SK-N-SH (cell line): ENCODE measurements at regions not wholly inside any gene's neighbourhood (a gene's known extent, or its start where the extent isn't known, plus 50 kb on each side); places are given as distances from the start of the nearest gene placed in this dataset.

Experiments used
- CTCF ChIA-PET: fragments of 300-600, 350-600 bp; formaldehyde crosslinking; extraction: SDS; loops from one replicate; lab custom pipeline; 2021; lab: Yijun Ruan, JAX
- POLR2A ChIA-PET: fragments of 350-600 bp; sonication (Branson Sonifier 250); formaldehyde crosslinking; extraction: SDS; loops from one replicate; lab custom pipeline; 2020; ENCODE audit warnings: antibody characterized with exemption, inconsistent platforms; lab: Yijun Ruan, JAX
- DNase-seq: peaks from one replicate; pipeline ENCODE4 v3.0.0; 2012
- H2AFZ ChIP-seq: fragments of 200-600 bp; sonication (generic); 2 replicates; pipeline ENCODE4 v1.8.1; 2016; ENCODE audit warnings: antibody characterized with exemption, mild to moderate bottlenecking, low read depth
- H3F3A ChIP-seq: fragments of 200-600 bp; sonication (generic); replicated peaks from 2 replicates; pipeline ENCODE3; 2016; ENCODE audit warnings: antibody characterized with exemption, mild to moderate bottlenecking; ENCODE audit not compliant: insufficient read depth
- H3K27ac ChIP-seq, 2 experiments: fragments of 200-500 bp in 1 of 2; fragments of 200-600 bp in 1 of 2; sonication (Bioruptor generic) in 1 of 2; sonication (generic), shearing (Covaris generic) in 1 of 2; 2 replicates each; pipeline versions ENCODE4 v1.5.1 to v1.6.1; 2014 to 2016; ENCODE audit warnings: low read depth in 2 of 2, inconsistent platforms in 1 of 2, low read length in 1 of 2, mild to moderate bottlenecking in 1 of 2, mixed read lengths in 1 of 2
- H3K27me3 ChIP-seq: fragments of 200-600 bp; sonication (generic), shearing (Covaris generic); 2 replicates; pipeline ENCODE4 v1.6.1; 2016; ENCODE audit warnings: mixed run types; ENCODE audit not compliant: insufficient read depth
- H3K36me3 ChIP-seq, 2 experiments: fragments of 200-500 bp in 1 of 2; fragments of 200-600 bp in 1 of 2; sonication (Bioruptor generic) in 1 of 2; sonication (generic) in 1 of 2; replicated peaks in 1 of 2; 2 replicates each; pipeline versions ENCODE3 to v1.5.1; 2014 to 2016; ENCODE audit warnings: low read length in 1 of 2, mild to moderate bottlenecking in 1 of 2; ENCODE audit not compliant: insufficient read depth in 2 of 2, control insufficient read depth in 1 of 2
- H3K4me1 ChIP-seq, 2 experiments: fragments of 200-500 bp in 1 of 2; fragments of 200-600 bp in 1 of 2; sonication (Bioruptor generic) in 1 of 2; sonication (generic), shearing (Covaris generic) in 1 of 2; 2 replicates each; pipeline versions ENCODE4 v1.5.1 to v1.6.1; 2014 to 2016; ENCODE audit warnings: low read depth in 1 of 2, low read length in 1 of 2, mixed run types in 1 of 2; ENCODE audit not compliant: insufficient read depth in 2 of 2, control insufficient read depth in 1 of 2
- H3K4me2 ChIP-seq: fragments of 200-600 bp; sonication (generic), shearing (Covaris generic); 2 replicates; pipeline ENCODE4 v1.6.1; 2017; ENCODE audit warnings: mixed run types
- H3K4me3 ChIP-seq, 2 experiments: fragments of 200-500 bp in 1 of 2; fragments of 200-600 bp in 1 of 2; sonication (Bioruptor generic) in 1 of 2; sonication (generic), shearing (Covaris generic) in 1 of 2; 2 replicates each; pipeline versions ENCODE4 v1.5.1 to v1.8.1; 2014 to 2016; ENCODE audit warnings: low read depth in 2 of 2, inconsistent platforms in 1 of 2, low read length in 1 of 2, mild to moderate bottlenecking in 1 of 2, mixed read lengths in 1 of 2, moderate library complexity in 1 of 2
- H3K79me2 ChIP-seq: fragments of 200-600 bp; sonication (generic); 2 replicates; pipeline ENCODE4 v1.8.1; 2017; ENCODE audit warnings: mild to moderate bottlenecking; ENCODE audit not compliant: insufficient read depth
- H3K9ac ChIP-seq: fragments of 200-600 bp; sonication (generic); 2 replicates; pipeline ENCODE4 v1.6.1; 2017; ENCODE audit warnings: mixed run types
- H3K9me2 ChIP-seq: fragments of 200-600 bp; sonication (generic); 2 replicates; pipeline ENCODE4 v1.6.1; 2017; ENCODE audit warnings: mixed run types
- H3K9me3 ChIP-seq: fragments of 200-600 bp; sonication (generic); 2 replicates; pipeline ENCODE4 v1.6.1; 2017; ENCODE audit warnings: mixed run types, mild to moderate bottlenecking, moderate library complexity
- H4K20me1 ChIP-seq: fragments of 200-600 bp; sonication (generic); 2 replicates; pipeline ENCODE4 v1.6.1; 2017; ENCODE audit warnings: mild to moderate bottlenecking, mixed run types; ENCODE audit not compliant: insufficient read depth
- CHD2 ChIP-seq: fragments of 150-350 bp; IDR thresholded peaks from 2 replicates; pipeline ENCODE4 v1.6.1; 2018; ENCODE audit warnings: low read length; ENCODE audit not compliant: partially characterized antibody
- ELF1 ChIP-seq: IDR thresholded peaks from 2 replicates; pipeline ENCODE4 v1.4.0; 2012
- FOSL2 ChIP-seq: IDR thresholded peaks from 2 replicates; pipeline ENCODE4 v1.4.0; 2012; ENCODE audit warnings: low read depth, mild to moderate bottlenecking, moderate library complexity, borderline replicate concordance
- FOXJ3 ChIP-seq: sonication (generic); formaldehyde crosslinking; IDR thresholded peaks from 2 replicates; pipeline ENCODE4 v1.5.1; 2020; ENCODE audit warnings: mild to moderate bottlenecking, missing genetic modification reagents
- FOXM1 ChIP-seq: IDR thresholded peaks from 2 replicates; pipeline ENCODE4 v1.4.0; 2012; ENCODE audit warnings: low read depth, mild to moderate bottlenecking
- GABPA ChIP-seq: IDR thresholded peaks from 2 replicates; pipeline ENCODE4 v1.4.0; 2012; ENCODE audit warnings: low read depth, mild to moderate bottlenecking
- GATA2 ChIP-seq: sonication (generic); formaldehyde crosslinking; IDR thresholded peaks from 2 replicates; pipeline ENCODE4 v1.5.0; 2020; ENCODE audit warnings: mild to moderate bottlenecking, missing genetic modification reagents
- IRF3 ChIP-seq: fragments of 150-350 bp; IDR thresholded peaks from 2 replicates; pipeline ENCODE4 v1.6.1; 2016; ENCODE audit warnings: mild to moderate bottlenecking, low read depth, low read length
- JUND ChIP-seq: IDR thresholded peaks from 2 replicates; pipeline ENCODE4 v1.4.0; 2012
- MAX ChIP-seq: IDR thresholded peaks from 2 replicates; pipeline ENCODE4 v1.4.0; 2012; ENCODE audit warnings: low read depth
- NFIC ChIP-seq: IDR thresholded peaks from 2 replicates; pipeline ENCODE4 v1.4.0; 2012; ENCODE audit warnings: borderline replicate concordance
- NRF1 ChIP-seq: IDR thresholded peaks from 2 replicates; pipeline ENCODE4 v1.6.1; 2012; ENCODE audit warnings: low read depth, mild to moderate bottlenecking, low read length
- PBX3 ChIP-seq: IDR thresholded peaks from 2 replicates; pipeline ENCODE4; 2012
- RAD21 ChIP-seq: IDR thresholded peaks from 2 replicates; pipeline ENCODE4 v1.6.1; 2012; ENCODE audit warnings: mild to moderate bottlenecking, low read length
- RCOR1 ChIP-seq: fragments of 150-350 bp; IDR thresholded peaks from 2 replicates; pipeline ENCODE4 v1.6.1; 2017; ENCODE audit warnings: antibody characterized with exemption, low read length
- REST ChIP-seq: IDR thresholded peaks from 2 replicates; pipeline ENCODE4 v1.6.1; 2012; ENCODE audit warnings: mild to moderate bottlenecking, low read depth, low read length, moderate library complexity
- RFX5 ChIP-seq: IDR thresholded peaks from 2 replicates; pipeline ENCODE4 v1.6.1; 2012; ENCODE audit warnings: mild to moderate bottlenecking, improper control_type of control experiment, low read length
- RXRA ChIP-seq: IDR thresholded peaks from 2 replicates; pipeline ENCODE4 v1.4.0; 2012; ENCODE audit warnings: low read depth, mild to moderate bottlenecking, borderline replicate concordance
- SMC3 ChIP-seq: IDR thresholded peaks from 2 replicates; pipeline ENCODE4 v1.6.1; 2012; ENCODE audit warnings: low read depth, low read length, improper control_type of control experiment
- TCF12 ChIP-seq: IDR thresholded peaks from 2 replicates; pipeline ENCODE4 v1.4.0; 2012
- TEAD4 ChIP-seq: IDR thresholded peaks from 2 replicates; pipeline ENCODE4 v1.4.0; 2012; ENCODE audit warnings: mild to moderate bottlenecking, borderline replicate concordance; ENCODE audit not compliant: insufficient read depth
- USF1 ChIP-seq: IDR thresholded peaks from 2 replicates; pipeline ENCODE4 v1.4.0; 2012; ENCODE audit warnings: low read depth, borderline replicate concordance
- YY1 ChIP-seq: IDR thresholded peaks from 2 replicates; pipeline ENCODE4 v1.4.0; 2012; ENCODE audit warnings: low read depth, mild to moderate bottlenecking
- WGBS: methylation state at CpG from one replicate; pipeline ENCODE4 v1.1.6; 2017; ENCODE audit warnings: low lambda C conversion rate; 5-methylcytosine and 5-hydroxymethylcytosine counted together

- CTCF ChIA-PET: interaction anchor here (1.4 to 2.6 kb wide), 4 partner anchors 11 to 158 kb away, joined by 3 to 9 read pairs (median 4); no protein-coding TSS in a partner anchor
- no peaks in the 10 kb centered on the region for H3K9me3 ChIP-seq
- no peak for DNase-seq
- no peak overlapping the region for H3K9ac ChIP-seq
- POLR2A ChIA-PET: no interaction called here
- H3K4me3 ChIP-seq: no peak overlapping the region
- no peak overlapping the region for H2AFZ ChIP-seq
- no peak overlapping the region for H3K4me2 ChIP-seq
- 52% methylated on average over 2 of the region's 2 CpGs for WGBS
- H3K27me3 ChIP-seq: no peaks in the 10 kb centered on the region
- no peak overlapping the region for H3K27ac ChIP-seq
- no peaks in the 10 kb centered on the region for H3F3A ChIP-seq
- no peaks in the 10 kb centered on the region for H4K20me1 ChIP-seq
- no peaks in the 10 kb centered on the region for H3K79me2 ChIP-seq
- no peaks in the 10 kb centered on the region for H3K9me2 ChIP-seq
- TF ChIP-seq FOXJ3: no peak
- TF ChIP-seq GATA2 (CRISPR knock-in tag): no peak
- no peak for TF ChIP-seq CHD2
- no peak for TF ChIP-seq TEAD4
- no peak for TF ChIP-seq NFIC
- no peak for TF ChIP-seq FOSL2
- no peak for TF ChIP-seq YY1
- no peak for TF ChIP-seq RXRA
- no peak for TF ChIP-seq REST
- TF ChIP-seq MAX: no peak
- TF ChIP-seq USF1: no peak
- no peak for TF ChIP-seq NRF1
- no peak for TF ChIP-seq ELF1
- no peak for TF ChIP-seq TCF12
- no peak for TF ChIP-seq FOXM1
- H3K36me3 ChIP-seq: no peaks in the 10 kb centered on the region
- no peaks in the 10 kb centered on the region for H3K4me1 ChIP-seq
Observed at GRCh38 chr5:54401515-54401914, 54.0 kb upstream of the HSPB3 start.

- H3K4me2 ChIP-seq: no peak overlapping the region
- H3K36me3 ChIP-seq: no peaks in the 10 kb centered on the region
- no peak overlapping the region for H3K27ac ChIP-seq
- no peaks in the 10 kb centered on the region for H3K79me2 ChIP-seq
- no peaks in the 10 kb centered on the region for H3F3A ChIP-seq
- H3K4me1 ChIP-seq: no peaks in the 10 kb centered on the region
- H3K4me3 ChIP-seq: no peak overlapping the region
- H4K20me1 ChIP-seq: no peaks in the 10 kb centered on the region
- POLR2A ChIA-PET: no interaction called here
- no peak overlapping the region for H3K9ac ChIP-seq
- TF ChIP-seq IRF3 (no peak), RCOR1 (no peak), CHD2 (no peak), PBX3 (no peak), RAD21 (no peak), SMC3 (no peak), FOSL2 (no peak), MAX (no peak), YY1 (no peak), GATA2 (CRISPR knock-in tag) (no peak), RFX5 (no peak), NFIC (no peak), JUND (no peak), GABPA (no peak)
- TF ChIP-seq, all 33 proteins: peak for 0
- no peak for DNase-seq
- Histone ChIP-seq H2AFZ (no peak overlapping the region), H3K9me3 (no peaks in the 10 kb centered on the region), H3K27me3 (no peaks in the 10 kb centered on the region), H3K9me2 (no peaks in the 10 kb centered on the region)
- CTCF ChIA-PET: interaction anchor here (2.4 kb wide), 1 partner anchor 21 kb away, joined by 8 read pairs; no protein-coding TSS in a partner anchor
- 67% methylated on average over 1 of the region's 1 CpG for WGBS
Observed at GRCh38 chr5:54398191-54398590, 57.3 kb upstream of the HSPB3 start.
